Thyroid gland (tissue), 4 donors: ENCODE measurements at regions not wholly inside any gene's neighbourhood (a gene's known extent, or its start where the extent isn't known, plus 50 kb on each side); places are given as distances from the start of the nearest gene placed in this dataset.

ENCODE experiments used
- DNase-seq, 2 donors: peaks; one replicate each; pipeline ENCODE4 v3.0.0-alpha.2; 2019
- H3K27ac ChIP-seq, 3 donors: fragments of 200-600 bp; sonication (generic); 1 replicate in 2 of 3; 2 replicates in 1 of 3; pipeline ENCODE4 v1.5.1; 2016 to 2019; ENCODE audit warnings: mild to moderate bottlenecking in 1 of 3, moderate library complexity in 1 of 3
- H3K27me3 ChIP-seq: fragments of 200-600 bp; sonication (generic); one replicate; pipeline ENCODE4 v1.5.1; 2019
- H3K36me3 ChIP-seq, 2 donors: fragments of 200-600 bp; sonication (generic); one replicate each; pipeline ENCODE4 v1.5.1; 2016 to 2019
- H3K4me1 ChIP-seq, 2 donors: fragments of 200-600 bp; sonication (generic); one replicate each; pipeline ENCODE4 v1.5.1; 2017 to 2019
- H3K4me3 ChIP-seq, 3 donors: fragments of 200-600 bp; sonication (generic); replicated peaks in 1 of 3; 1 replicate in 2 of 3; 2 replicates in 1 of 3; pipeline ENCODE4 v1.5.1; 2016; ENCODE audit warnings: mild to moderate bottlenecking in 1 of 3
- H3K9me3 ChIP-seq: fragments of 200-600 bp; sonication (generic); one replicate; pipeline ENCODE4 v1.5.1; 2017
- CTCF ChIP-seq, 6 experiments: fragments of 200-600 bp in 3 of 6; fragments of 450-650 bp in 3 of 6; sonication (generic) in 3 of 6; IDR thresholded peaks; one replicate each; pipeline ENCODE4 v1.5.1; 2016 to 2019; ENCODE audit warnings: antibody characterized with exemption in 6 of 6, mild to moderate bottlenecking in 2 of 6, inconsistent platforms in 1 of 6, moderate library complexity in 1 of 6
- POLR2A ChIP-seq, 2 donors: fragments of 450-650 bp; IDR thresholded peaks; one replicate each; pipeline ENCODE4 v1.6.1; 2017; ENCODE audit warnings: antibody characterized with exemption in 2 of 2, mild to moderate bottlenecking in 2 of 2, moderate library complexity in 1 of 2
- WGBS, 2 donors: methylation state at CpG; one replicate each; pipeline ENCODE4 v1.1.5; 2017; 5-methylcytosine and 5-hydroxymethylcytosine counted together
- intact Hi-C: fragments of 100-400 bp; cut with DNase I; formaldehyde crosslinking; loops from one replicate; pipeline ENCODE4 v1.15.1; 2023

- no peaks in the 10 kb centered on the region for H3K4me1 ChIP-seq
- intact Hi-C loops: no loop called here
- no peaks in the 10 kb centered on the region for H3K36me3 ChIP-seq
- no peak overlapping the region for H3K4me3 ChIP-seq
- no peak for TF ChIP-seq CTCF (IDR thresholded peaks at IDR 0.05)
- TF ChIP-seq POLR2A (IDR thresholded peaks at IDR 0.05): no peak
- DNase-seq: no peak
- WGBS, 2 donors: 95 to 99% methylated on average over 3 of the region's 3 CpGs
- no peaks in the 10 kb centered on the region for H3K27me3 ChIP-seq
- H3K27ac ChIP-seq: no peak overlapping the region
- H3K9me3 ChIP-seq: no peaks in the 10 kb centered on the region
Observed at GRCh38 chr10:3224241-3224640, 51.7 kb upstream of the PITRM1 start.

- Histone ChIP-seq H3K9me3 (no peaks in the 10 kb centered on the region), H3K27ac (no peak overlapping the region), H3K36me3 (no peaks in the 10 kb centered on the region), H3K4me3 (no peak overlapping the region), H3K4me1 (no peaks in the 10 kb centered on the region), H3K27me3 (no peaks in the 10 kb centered on the region)
- 51 to 54% methylated on average over 3 of the region's 3 CpGs for WGBS, 2 donors
- intact Hi-C loops: no loop called here
- DNase-seq: no peak
- TF ChIP-seq CTCF (IDR thresholded peaks at IDR 0.05): no peak
- no peak for TF ChIP-seq POLR2A (IDR thresholded peaks at IDR 0.05)
Observed at GRCh38 chr10:3222626-3223025, 50.0 kb upstream of the PITRM1 start.
